ENCODE measurements at regions not wholly inside any gene's neighbourhood (a gene's known extent, or its start where the extent isn't known, plus 50 kb on each side); places are given as distances from the start of the nearest gene placed in this dataset.

DNA sequence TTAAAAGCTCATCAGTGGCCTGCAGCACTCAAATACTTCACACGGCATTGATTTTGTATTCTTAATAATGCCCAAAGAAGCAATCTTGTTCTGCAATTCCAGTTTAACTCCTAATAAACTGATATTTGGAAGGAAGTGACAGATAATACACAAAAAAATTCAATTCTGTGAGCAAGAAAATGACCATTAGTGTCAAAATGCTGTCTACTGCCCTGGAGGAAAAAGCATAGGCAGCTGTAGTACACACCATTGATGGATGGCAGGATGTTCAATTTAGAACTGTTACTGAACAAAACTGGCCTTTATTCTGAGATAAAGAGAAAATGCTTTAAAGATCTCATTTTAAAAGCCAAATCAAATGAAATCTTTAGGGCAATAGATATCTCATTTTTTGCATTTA, 251.3 kb upstream of the FMN2 start:
- H3K9me2 ChIP-seq (ENCODE audit: insufficient read depth) = no peaks in the 10 kb centered on the region; the same call in 1 of the 2 replicates
- no peaks in the 10 kb centered on the region for H3K27me3 ChIP-seq (ENCODE audit: insufficient read depth, low read depth)
- H3K27ac ChIP-seq = no peak overlapping the region
- H2AFZ ChIP-seq = no peak overlapping the region
- POLR2A ChIA-PET (ENCODE audit: unreplicated experiment) = no interaction called here
- no peaks in the 10 kb centered on the region for H3F3A ChIP-seq (ENCODE audit: insufficient read depth, low read depth)
- DNase-seq = no peak
- H3K4me3 ChIP-seq = no peak overlapping the region
- BruUV-seq (replicated peaks) = no TSS peak
- H3K4me2 ChIP-seq = no peak overlapping the region
- intact Hi-C loops (cut with micrococcal nuclease; ENCODE audit: unreplicated experiment) = no loop called here
- no peaks in the 10 kb centered on the region for H3K9me3 ChIP-seq (ENCODE audit: insufficient read depth, low read depth)
- TF ChIP-seq EZH2 (IDR thresholded peaks at IDR 0.05; ENCODE audit: low read depth) (no peak), CTCF (conservative IDR thresholded peaks at IDR 0.05) (no peak)
- no peaks in the 10 kb centered on the region for H3K79me2 ChIP-seq (ENCODE audit: low read depth)
- no peaks in the 10 kb centered on the region for H4K20me1 ChIP-seq (ENCODE audit: insufficient read depth)
- CTCF ChIA-PET = no interaction called here
- no peaks in the 10 kb centered on the region for H3K4me1 ChIP-seq (replicated peaks; ENCODE audit: insufficient read depth)
- no peaks in the 10 kb centered on the region for H3K36me3 ChIP-seq (ENCODE audit: low read depth)

- Histone ChIP-seq H3K9me3 (ENCODE audit: insufficient read depth, low read depth) (no peaks in the 10 kb centered on the region), H3K36me3 (ENCODE audit: low read depth) (no peaks in the 10 kb centered on the region), H3K27me3 (ENCODE audit: insufficient read depth, low read depth) (no peaks in the 10 kb centered on the region), H3K4me1 (replicated peaks; ENCODE audit: insufficient read depth) (no peaks in the 10 kb centered on the region), H3K4me2 (no peak overlapping the region), H3K4me3 (no peak overlapping the region), H4K20me1 (ENCODE audit: insufficient read depth) (no peaks in the 10 kb centered on the region), H3K27ac (no peak overlapping the region), H3K9me2 (ENCODE audit: insufficient read depth) (no peaks in the 10 kb centered on the region; the same call in 1 of the 2 replicates), H3K79me2 (ENCODE audit: low read depth) (no peaks in the 10 kb centered on the region), H2AFZ (no peak overlapping the region), H3F3A (ENCODE audit: insufficient read depth, low read depth) (no peaks in the 10 kb centered on the region)
- CTCF ChIA-PET = no interaction called here
- no TSS peak for BruUV-seq (replicated peaks)
- TF ChIP-seq EZH2 (IDR thresholded peaks at IDR 0.05; ENCODE audit: low read depth) (no peak), CTCF (conservative IDR thresholded peaks at IDR 0.05) (no peak)
- intact Hi-C loops (cut with micrococcal nuclease; ENCODE audit: unreplicated experiment) = no loop called here
- DNase-seq = no peak
- POLR2A ChIA-PET (ENCODE audit: unreplicated experiment) = no interaction called here
These were observed 250.9 kb upstream of the FMN2 start for GRCh38 chr1:239840790-239841189.

- Histone ChIP-seq H3K4me2 (no peak overlapping the region), H3K27ac (no peak overlapping the region), H3K4me3 (no peak overlapping the region), H3K4me1 (replicated peaks; ENCODE audit: insufficient read depth) (no peaks in the 10 kb centered on the region), H2AFZ (no peak overlapping the region), H3K36me3 (ENCODE audit: low read depth) (no peaks in the 10 kb centered on the region), H3K27me3 (ENCODE audit: insufficient read depth, low read depth) (no peaks in the 10 kb centered on the region), H3K9me2 (ENCODE audit: insufficient read depth) (no peaks in the 10 kb centered on the region; the same call in 1 of the 2 replicates), H4K20me1 (ENCODE audit: insufficient read depth) (no peaks in the 10 kb centered on the region), H3F3A (ENCODE audit: insufficient read depth, low read depth) (no peaks in the 10 kb centered on the region), H3K9me3 (ENCODE audit: insufficient read depth, low read depth) (no peaks in the 10 kb centered on the region), H3K79me2 (ENCODE audit: low read depth) (no peaks in the 10 kb centered on the region)
- DNase-seq = no peak
- intact Hi-C loops (cut with micrococcal nuclease; ENCODE audit: unreplicated experiment) = no loop called here
- ChIA-PET CTCF (no interaction called here), POLR2A (ENCODE audit: unreplicated experiment) (no interaction called here)
- no TSS peak for BruUV-seq (replicated peaks)
- no peak for TF ChIP-seq CTCF (conservative IDR thresholded peaks at IDR 0.05)
- no peak for TF ChIP-seq EZH2 (IDR thresholded peaks at IDR 0.05; ENCODE audit: low read depth)
These were observed 250.1 kb upstream of the FMN2 start for GRCh38 chr1:239841631-239842030.

Data from PC-9 (cell line).